Peyer's patch (tissue), 4 donors: ENCODE measurements at regions not wholly inside any gene's neighbourhood (a gene's known extent, or its start where the extent isn't known, plus 50 kb on each side); places are given as distances from the start of the nearest gene placed in this dataset.
A peak's percentile ranks its signal among the peaks of the same experiment; 100 is the strongest.

ENCODE experiments used
- DNase-seq, 3 donors: peaks; one replicate each; pipeline ENCODE4 v3.0.0-alpha.2; 2017 to 2019
- H3K27ac ChIP-seq, 4 donors: fragments of 200-600 bp; sonication (generic); one replicate each; pipeline ENCODE4 v1.5.1; 2016 to 2019
- H3K27me3 ChIP-seq, 2 donors: fragments of 200-600 bp; sonication (generic); one replicate each; pipeline ENCODE4 v1.5.1; 2019
- H3K36me3 ChIP-seq, 3 donors: fragments of 200-600 bp; sonication (generic); one replicate each; pipeline ENCODE4 v1.5.1; 2016 to 2019
- H3K4me1 ChIP-seq, 4 donors: fragments of 200-600 bp; sonication (generic); one replicate each; pipeline ENCODE4 v1.5.1; 2016 to 2019
- H3K4me3 ChIP-seq, 4 donors: fragments of 200-600 bp; sonication (generic); 1 replicate in 3 of 4; 2 replicates in 1 of 4; pipeline ENCODE4 v1.5.1; 2016 to 2019; ENCODE audit warnings: mild to moderate bottlenecking in 1 of 4
- H3K9me3 ChIP-seq, 4 donors: fragments of 200-600 bp; sonication (generic); one replicate each; pipeline ENCODE4 v1.5.1; 2016 to 2019; ENCODE audit warnings: mild to moderate bottlenecking in 1 of 4
- POLR2A ChIP-seq, 2 donors: fragments of 450-650 bp; IDR thresholded peaks; one replicate each; pipeline ENCODE4 v1.5.1; 2017; ENCODE audit warnings: antibody characterized with exemption in 2 of 2, mild to moderate bottlenecking in 2 of 2, moderate library complexity in 2 of 2
- TF ChIP-seq, protein P1 (sequence below), 6 experiments: fragments of 450-650 bp in 4 of 6; fragments of 200-600 bp in 2 of 6; sonication (generic) in 1 of 6; IDR thresholded peaks; one replicate each; pipeline ENCODE4 v1.5.1; 2017 to 2019; ENCODE audit warnings: antibody characterized with exemption in 6 of 6, mild to moderate bottlenecking in 3 of 6, moderate library complexity in 1 of 6

DNA sequence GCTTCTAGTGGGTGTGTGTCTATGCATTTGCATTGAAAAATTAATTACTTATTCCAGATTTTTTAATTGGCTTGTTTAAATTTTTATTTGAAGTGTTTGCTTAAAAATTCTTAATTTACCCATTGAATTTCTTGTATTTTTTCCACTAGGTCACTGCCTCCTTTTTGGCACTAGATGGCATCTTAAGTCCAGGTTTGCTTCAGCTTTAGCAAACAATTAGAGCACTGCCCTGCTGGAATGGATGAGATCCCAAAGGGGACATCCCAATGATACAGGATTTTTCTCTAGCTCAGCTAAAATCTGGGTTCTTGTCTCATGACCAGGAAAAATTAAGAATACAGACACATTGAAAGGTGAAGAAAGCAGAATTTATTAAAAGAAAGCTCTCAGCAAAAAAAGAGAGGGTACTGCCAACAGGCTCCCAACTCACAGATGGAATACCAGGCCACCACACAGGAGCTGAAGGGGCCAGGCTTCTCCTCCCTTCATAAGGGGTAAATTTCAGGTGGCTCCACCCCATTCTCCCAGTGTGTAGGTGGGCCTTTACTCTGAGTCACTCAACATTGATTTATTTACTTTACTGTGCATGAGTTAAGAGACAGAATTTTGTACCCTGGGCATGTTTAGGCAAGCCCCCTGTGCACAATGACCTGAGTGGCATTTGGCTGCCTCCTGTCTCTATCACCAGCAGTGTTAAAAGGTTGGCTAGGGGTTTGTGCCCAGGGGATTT, 532.4 kb downstream of the ANXA1 start:
- H3K36me3 ChIP-seq, result no peaks in the 10 kb centered on the region
- no peak for DNase-seq
- no peaks in the 10 kb centered on the region for H3K4me1 ChIP-seq
- H3K4me3 ChIP-seq, result no peak overlapping the region
- TF ChIP-seq, protein P1, sequence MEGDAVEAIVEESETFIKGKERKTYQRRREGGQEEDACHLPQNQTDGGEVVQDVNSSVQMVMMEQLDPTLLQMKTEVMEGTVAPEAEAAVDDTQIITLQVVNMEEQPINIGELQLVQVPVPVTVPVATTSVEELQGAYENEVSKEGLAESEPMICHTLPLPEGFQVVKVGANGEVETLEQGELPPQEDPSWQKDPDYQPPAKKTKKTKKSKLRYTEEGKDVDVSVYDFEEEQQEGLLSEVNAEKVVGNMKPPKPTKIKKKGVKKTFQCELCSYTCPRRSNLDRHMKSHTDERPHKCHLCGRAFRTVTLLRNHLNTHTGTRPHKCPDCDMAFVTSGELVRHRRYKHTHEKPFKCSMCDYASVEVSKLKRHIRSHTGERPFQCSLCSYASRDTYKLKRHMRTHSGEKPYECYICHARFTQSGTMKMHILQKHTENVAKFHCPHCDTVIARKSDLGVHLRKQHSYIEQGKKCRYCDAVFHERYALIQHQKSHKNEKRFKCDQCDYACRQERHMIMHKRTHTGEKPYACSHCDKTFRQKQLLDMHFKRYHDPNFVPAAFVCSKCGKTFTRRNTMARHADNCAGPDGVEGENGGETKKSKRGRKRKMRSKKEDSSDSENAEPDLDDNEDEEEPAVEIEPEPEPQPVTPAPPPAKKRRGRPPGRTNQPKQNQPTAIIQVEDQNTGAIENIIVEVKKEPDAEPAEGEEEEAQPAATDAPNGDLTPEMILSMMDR (IDR thresholded peaks at IDR 0.05), result peak in 2 of 6 experiments; percentile 21 to 32
- TF ChIP-seq POLR2A (IDR thresholded peaks at IDR 0.05), result no peak
- H3K27ac ChIP-seq, result no peak overlapping the region
- no peaks in the 10 kb centered on the region for H3K27me3 ChIP-seq
- no peaks in the 10 kb centered on the region for H3K9me3 ChIP-seq

DNA sequence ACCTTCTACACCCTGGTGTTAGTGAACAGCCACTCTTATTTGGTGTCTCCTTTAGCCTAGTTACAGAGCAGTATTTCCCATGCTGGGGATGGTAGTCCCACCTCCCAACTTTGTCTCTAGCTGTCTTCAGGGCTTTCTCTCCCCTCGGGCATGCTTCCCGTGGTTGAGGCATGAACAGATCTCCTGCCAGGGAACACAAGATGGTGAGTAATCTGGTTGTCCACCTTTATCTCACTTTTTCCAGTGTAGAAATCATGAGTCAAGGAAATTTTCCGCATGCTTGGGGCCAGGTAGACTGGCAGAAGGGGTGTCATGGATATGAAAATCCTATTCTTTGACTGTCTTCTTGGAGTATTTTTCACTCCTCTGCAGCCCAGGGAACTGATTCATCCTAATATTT, 532.9 kb downstream of the ANXA1 start:
- no peak overlapping the region for H3K4me3 ChIP-seq
- no peaks in the 10 kb centered on the region for H3K4me1 ChIP-seq
- no peaks in the 10 kb centered on the region for H3K27me3 ChIP-seq
- no peak overlapping the region for H3K27ac ChIP-seq
- no peak for TF ChIP-seq POLR2A (IDR thresholded peaks at IDR 0.05)
- TF ChIP-seq, protein P1 (IDR thresholded peaks at IDR 0.05), result no peak
- DNase-seq, result no peak
- H3K9me3 ChIP-seq, result no peaks in the 10 kb centered on the region
- no peaks in the 10 kb centered on the region for H3K36me3 ChIP-seq

DNA sequence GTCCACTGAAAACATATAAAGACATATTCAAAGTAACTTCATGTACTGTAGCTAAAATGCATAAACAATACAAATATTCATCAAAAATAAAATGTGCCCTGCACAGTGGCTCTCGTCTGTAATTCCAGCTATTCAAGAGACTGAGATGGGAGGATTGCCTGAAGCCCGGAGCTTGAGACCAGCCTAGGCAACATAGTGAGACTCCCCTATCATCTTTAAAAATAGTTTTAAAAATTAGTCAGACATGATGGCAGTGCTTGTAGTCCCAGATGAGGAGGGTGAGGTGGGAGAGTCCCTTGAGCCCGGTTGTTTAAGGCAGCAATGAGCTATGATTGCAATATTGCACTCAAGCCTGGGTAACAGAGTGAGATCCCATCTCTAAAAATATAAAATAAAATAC, 534.1 kb downstream of the ANXA1 start:
- no peaks in the 10 kb centered on the region for H3K36me3 ChIP-seq
- H3K4me1 ChIP-seq, result no peaks in the 10 kb centered on the region
- no peak overlapping the region for H3K4me3 ChIP-seq
- H3K9me3 ChIP-seq, result no peaks in the 10 kb centered on the region
- H3K27me3 ChIP-seq, result no peaks in the 10 kb centered on the region
- TF ChIP-seq POLR2A (IDR thresholded peaks at IDR 0.05), result no peak
- TF ChIP-seq, protein P1 (IDR thresholded peaks at IDR 0.05), result no peak
- no peak overlapping the region for H3K27ac ChIP-seq
- no peak for DNase-seq

DNA sequence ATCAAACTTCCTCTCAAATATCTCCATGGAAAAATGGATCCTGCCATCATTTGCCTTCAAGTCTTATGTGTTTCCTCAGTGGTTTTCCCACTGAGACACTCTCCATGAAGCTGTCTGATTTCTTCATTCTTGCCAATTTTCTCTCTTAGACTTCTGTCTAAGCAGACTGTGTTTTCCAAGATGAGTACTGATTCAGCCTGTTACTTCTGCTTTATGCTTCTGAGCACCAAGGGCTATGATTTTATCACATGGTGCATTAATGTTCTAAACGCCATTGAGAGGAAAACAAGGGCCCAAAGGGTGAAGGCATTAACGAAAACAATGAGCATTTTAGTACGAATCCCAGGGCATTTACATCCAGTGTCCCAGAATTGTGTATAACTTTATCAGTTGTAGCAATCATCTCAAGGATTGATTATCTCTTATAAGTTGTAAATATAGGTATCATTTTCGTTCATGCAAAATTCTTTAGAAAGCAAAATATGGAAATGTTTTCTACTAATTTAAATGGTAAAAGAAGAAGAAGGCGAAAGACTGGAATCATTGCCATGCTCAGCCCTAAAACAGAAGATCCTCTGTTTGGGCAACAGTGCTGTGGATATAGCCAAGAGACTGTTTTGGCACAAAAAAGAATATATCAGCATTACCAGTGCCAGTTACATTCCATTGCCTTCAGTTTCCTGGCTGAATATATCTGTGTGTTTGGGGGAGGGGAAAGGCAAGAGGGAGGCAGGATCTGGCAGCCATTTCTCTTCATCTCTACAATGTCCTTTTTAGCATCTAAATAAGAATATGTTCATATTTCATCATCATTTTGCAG, 537.6 kb downstream of the ANXA1 start:
- Histone ChIP-seq H3K27ac (no peak overlapping the region), H3K4me1 (no peaks in the 10 kb centered on the region), H3K9me3 (no peaks in the 10 kb centered on the region), H3K36me3 (no peaks in the 10 kb centered on the region), H3K4me3 (no peak overlapping the region), H3K27me3 (no peaks in the 10 kb centered on the region)
- DNase-seq, result no peak
- no peak for TF ChIP-seq POLR2A (IDR thresholded peaks at IDR 0.05)
- TF ChIP-seq, protein P1 (IDR thresholded peaks at IDR 0.05), result no peak

DNA sequence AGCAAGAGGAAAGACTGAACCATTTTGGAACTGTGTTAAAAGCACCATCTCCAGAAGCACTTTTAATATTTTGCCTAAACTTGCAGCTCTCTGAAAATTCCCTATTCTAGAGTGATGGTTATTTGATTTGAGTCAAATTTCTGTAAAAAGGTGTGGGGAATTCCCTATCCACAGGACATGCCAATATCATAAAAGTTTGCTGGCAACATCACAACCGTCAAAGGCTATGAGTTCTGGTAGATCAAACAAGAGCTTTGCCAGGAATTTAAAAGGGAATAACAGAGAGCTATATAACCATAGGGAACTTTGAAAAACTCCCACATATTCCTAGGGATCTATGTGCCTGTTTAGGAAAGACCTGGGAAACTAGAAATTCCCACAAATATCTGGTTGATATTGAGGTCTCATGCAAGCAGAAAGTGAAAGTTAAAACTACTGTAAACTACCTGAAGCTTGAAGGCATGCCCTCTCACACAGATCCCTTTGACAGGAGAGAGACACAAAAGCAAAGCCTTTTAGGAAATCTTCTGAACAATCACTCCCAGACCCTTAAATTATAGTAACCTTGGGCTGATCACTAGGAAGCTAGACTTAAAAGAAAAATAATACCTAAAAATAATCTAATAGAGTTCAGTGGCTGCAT, 549.9 kb downstream of the ANXA1 start:
- no peaks in the 10 kb centered on the region for H3K27me3 ChIP-seq
- no peak for DNase-seq
- TF ChIP-seq, protein P1 (IDR thresholded peaks at IDR 0.05), result no peak
- TF ChIP-seq POLR2A (IDR thresholded peaks at IDR 0.05), result no peak
- no peaks in the 10 kb centered on the region for H3K4me1 ChIP-seq
- no peaks in the 10 kb centered on the region for H3K9me3 ChIP-seq
- H3K36me3 ChIP-seq, result no peaks in the 10 kb centered on the region
- no peak overlapping the region for H3K4me3 ChIP-seq
- H3K27ac ChIP-seq, result no peak overlapping the region
